ENCODE measurements at regions not wholly inside any gene's neighbourhood (a gene's known extent, or its start where the extent isn't known, plus 50 kb on each side); places are given as distances from the start of the nearest gene placed in this dataset.

- TF ChIP-seq, protein P1, sequence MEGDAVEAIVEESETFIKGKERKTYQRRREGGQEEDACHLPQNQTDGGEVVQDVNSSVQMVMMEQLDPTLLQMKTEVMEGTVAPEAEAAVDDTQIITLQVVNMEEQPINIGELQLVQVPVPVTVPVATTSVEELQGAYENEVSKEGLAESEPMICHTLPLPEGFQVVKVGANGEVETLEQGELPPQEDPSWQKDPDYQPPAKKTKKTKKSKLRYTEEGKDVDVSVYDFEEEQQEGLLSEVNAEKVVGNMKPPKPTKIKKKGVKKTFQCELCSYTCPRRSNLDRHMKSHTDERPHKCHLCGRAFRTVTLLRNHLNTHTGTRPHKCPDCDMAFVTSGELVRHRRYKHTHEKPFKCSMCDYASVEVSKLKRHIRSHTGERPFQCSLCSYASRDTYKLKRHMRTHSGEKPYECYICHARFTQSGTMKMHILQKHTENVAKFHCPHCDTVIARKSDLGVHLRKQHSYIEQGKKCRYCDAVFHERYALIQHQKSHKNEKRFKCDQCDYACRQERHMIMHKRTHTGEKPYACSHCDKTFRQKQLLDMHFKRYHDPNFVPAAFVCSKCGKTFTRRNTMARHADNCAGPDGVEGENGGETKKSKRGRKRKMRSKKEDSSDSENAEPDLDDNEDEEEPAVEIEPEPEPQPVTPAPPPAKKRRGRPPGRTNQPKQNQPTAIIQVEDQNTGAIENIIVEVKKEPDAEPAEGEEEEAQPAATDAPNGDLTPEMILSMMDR (IDR thresholded peaks at IDR 0.05; ENCODE audit: extremely low read depth, missing control alignments): no peak
These were observed 102.7 kb upstream of the SORBS2 start for GRCh38 chr4:185914583-185915199.

GRCh38 chr4:185915271-185915670, 103.3 kb upstream of the SORBS2 start:
- TF ChIP-seq, protein P1 (IDR thresholded peaks at IDR 0.05; ENCODE audit: extremely low read depth, missing control alignments): no peak

More at GRCh38 chr4:185914583-185915199, 102.7 kb upstream of the SORBS2 start:
- DNase-seq (ENCODE audit: low spot score): no peak

GRCh38 chr4:185915817-185916216, 103.8 kb upstream of the SORBS2 start:
- TF ChIP-seq, protein P1 (IDR thresholded peaks at IDR 0.05; ENCODE audit: extremely low read depth, missing control alignments): no peak
- no peak for DNase-seq (ENCODE audit: low spot score)

More at GRCh38 chr4:185915271-185915670, 103.3 kb upstream of the SORBS2 start:
- DNase-seq (ENCODE audit: low spot score): no peak

DNA sequence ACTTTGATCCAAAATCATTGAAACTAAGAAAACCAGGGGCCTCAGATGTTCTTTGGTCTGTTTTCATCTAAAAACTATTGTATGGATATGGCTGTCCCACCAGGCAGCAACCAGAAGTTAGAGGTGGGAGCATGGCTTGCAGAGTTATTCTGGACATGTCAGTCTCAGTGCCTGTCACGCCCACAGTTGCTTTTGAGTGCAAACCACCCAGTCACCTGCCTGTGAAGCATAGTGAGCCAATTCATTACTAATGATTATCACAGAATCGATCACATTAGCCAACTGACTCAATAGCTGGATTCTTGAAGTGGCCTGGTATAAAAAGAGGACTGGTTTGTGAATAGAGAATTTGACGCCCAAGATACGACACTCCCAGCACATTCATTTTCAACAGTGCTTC, 104.2 kb upstream of the SORBS2 start:
- DNase-seq (ENCODE audit: low spot score): no peak
- TF ChIP-seq, protein P1 (IDR thresholded peaks at IDR 0.05; ENCODE audit: extremely low read depth, missing control alignments): no peak

DNA sequence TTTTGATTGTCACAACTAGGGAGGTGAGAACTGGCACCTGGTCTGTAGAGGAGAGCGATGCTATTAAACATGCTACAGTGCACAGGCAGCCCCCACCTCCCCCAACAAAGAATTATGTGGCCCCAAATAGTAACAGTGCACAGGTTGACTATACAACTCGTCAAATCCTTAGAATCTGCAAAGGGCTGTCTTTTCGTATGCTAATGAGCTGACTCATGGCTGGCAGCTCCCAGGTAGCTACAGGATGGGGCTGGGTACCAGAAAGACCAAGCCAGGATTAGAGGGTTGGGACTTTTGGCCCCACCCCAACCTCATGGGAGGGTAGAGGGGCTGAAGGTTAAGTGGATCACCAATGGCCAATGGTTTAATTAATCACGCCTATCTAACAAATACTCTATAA, 104.7 kb upstream of the SORBS2 start:
- no peak for DNase-seq (ENCODE audit: low spot score)
- TF ChIP-seq, protein P1 (IDR thresholded peaks at IDR 0.05; ENCODE audit: extremely low read depth, missing control alignments): no peak

DNA sequence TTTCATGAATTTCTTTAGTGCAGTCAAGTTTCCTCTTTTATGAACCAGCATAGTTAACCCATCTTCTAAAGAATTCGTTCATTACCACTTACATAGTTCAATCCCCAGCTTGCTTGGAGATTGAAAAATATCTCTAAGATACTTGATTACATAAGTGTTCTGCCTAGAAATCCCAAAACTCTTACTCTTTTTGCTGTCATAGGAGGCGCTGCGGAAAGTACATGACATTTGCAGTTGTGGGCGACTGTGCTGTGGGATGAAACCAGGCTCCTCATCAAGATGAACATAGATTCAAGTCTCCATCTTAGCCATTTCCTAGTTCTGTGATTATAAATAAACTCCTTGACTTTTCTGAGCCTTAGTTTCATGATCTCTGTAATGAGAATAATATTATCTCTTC, 107.1 kb upstream of the SORBS2 start:
- no peak for DNase-seq (ENCODE audit: low spot score)
- TF ChIP-seq, protein P1 (IDR thresholded peaks at IDR 0.05; ENCODE audit: extremely low read depth, missing control alignments): no peak

- TF ChIP-seq, protein P1 (IDR thresholded peaks at IDR 0.05; ENCODE audit: extremely low read depth, missing control alignments): no peak
- DNase-seq (ENCODE audit: low spot score): no peak
These were observed 108.2 kb upstream of the SORBS2 start for GRCh38 chr4:185920171-185920570.

Measured in GM20000 (cell line).